ENCODE measurements at regions not wholly inside any gene's neighbourhood (a gene's known extent, or its start where the extent isn't known, plus 50 kb on each side); places are given as distances from the start of the nearest gene placed in this dataset.
A peak's percentile ranks its signal among the peaks of the same experiment; 100 is the strongest.

- in situ Hi-C loops (cut with HindIII; ENCODE audit: low pct_unique_long_range_greater_than_20kb, low sequenced_read_pairs): no loop called here
- DNase-seq (ENCODE audit: low read depth in 1 of 2, low spot score in 1 of 2): no peak
- TF ChIP-seq JUND (IDR thresholded peaks at IDR 0.05; ENCODE audit: low read depth): no peak
Observed at GRCh38 chr15:70351391-70351790, 253.7 kb upstream of the TLE3 start.

- in situ Hi-C loops (cut with HindIII; ENCODE audit: low pct_unique_long_range_greater_than_20kb, low sequenced_read_pairs): no loop called here
- peak in 1 of 2 experiments; percentile 87 for DNase-seq (ENCODE audit: low read depth in 1 of 2, low spot score in 1 of 2)
Observed at GRCh38 chr15:70348581-70349344, 251.0 kb upstream of the TLE3 start.

GRCh38 chr15:70348226-70348543 is 250.5 kb upstream of the TLE3 start:
- TF ChIP-seq JUND (IDR thresholded peaks at IDR 0.05; ENCODE audit: low read depth): no peak
- in situ Hi-C loops (cut with HindIII; ENCODE audit: low pct_unique_long_range_greater_than_20kb, low sequenced_read_pairs): no loop called here
- DNase-seq (ENCODE audit: low read depth in 1 of 2, low spot score in 1 of 2): no peak

More at GRCh38 chr15:70348581-70349344, 251.0 kb upstream of the TLE3 start:
- TF ChIP-seq JUND (IDR thresholded peaks at IDR 0.05; ENCODE audit: low read depth): no peak

- TF ChIP-seq JUND (IDR thresholded peaks at IDR 0.05; ENCODE audit: low read depth): no peak
- in situ Hi-C loops (cut with HindIII; ENCODE audit: low pct_unique_long_range_greater_than_20kb, low sequenced_read_pairs): no loop called here
- no peak for DNase-seq (ENCODE audit: low read depth in 1 of 2, low spot score in 1 of 2)
Observed at GRCh38 chr15:70347321-70348225, 249.9 kb upstream of the TLE3 start.

GRCh38 chr15:70345251-70346019 is 247.7 kb upstream of the TLE3 start:
- no peak for DNase-seq (ENCODE audit: low read depth in 1 of 2, low spot score in 1 of 2)
- TF ChIP-seq JUND (IDR thresholded peaks at IDR 0.05; ENCODE audit: low read depth): no peak
- in situ Hi-C loops (cut with HindIII; ENCODE audit: low pct_unique_long_range_greater_than_20kb, low sequenced_read_pairs): no loop called here

- in situ Hi-C loops (cut with HindIII; ENCODE audit: low pct_unique_long_range_greater_than_20kb, low sequenced_read_pairs): no loop called here
- peak in 1 of 2 experiments; percentile 59 for DNase-seq (ENCODE audit: low read depth in 1 of 2, low spot score in 1 of 2)
- TF ChIP-seq JUND (IDR thresholded peaks at IDR 0.05; ENCODE audit: low read depth): no peak
Observed at GRCh38 chr15:70344666-70345065, 246.9 kb upstream of the TLE3 start.

- DNase-seq (ENCODE audit: low read depth in 1 of 2, low spot score in 1 of 2): no peak
- TF ChIP-seq JUND (IDR thresholded peaks at IDR 0.05; ENCODE audit: low read depth): no peak
- in situ Hi-C loops (cut with HindIII; ENCODE audit: low pct_unique_long_range_greater_than_20kb, low sequenced_read_pairs): no loop called here
Observed at GRCh38 chr15:70343961-70344621, 246.4 kb upstream of the TLE3 start.

GRCh38 chr15:70342554-70343548 is 245.1 kb upstream of the TLE3 start:
- no peak for TF ChIP-seq JUND (IDR thresholded peaks at IDR 0.05; ENCODE audit: low read depth)
- no peak for DNase-seq (ENCODE audit: low read depth in 1 of 2, low spot score in 1 of 2)
- in situ Hi-C loops (cut with HindIII; ENCODE audit: low pct_unique_long_range_greater_than_20kb, low sequenced_read_pairs): no loop called here

GRCh38 chr15:70342141-70342540 is 244.4 kb upstream of the TLE3 start:
- TF ChIP-seq JUND (IDR thresholded peaks at IDR 0.05; ENCODE audit: low read depth): no peak
- in situ Hi-C loops (cut with HindIII; ENCODE audit: low pct_unique_long_range_greater_than_20kb, low sequenced_read_pairs): no loop called here
- DNase-seq (ENCODE audit: low read depth in 1 of 2, low spot score in 1 of 2): no peak

- in situ Hi-C loops (cut with HindIII; ENCODE audit: low pct_unique_long_range_greater_than_20kb, low sequenced_read_pairs): no loop called here
- no peak for TF ChIP-seq JUND (IDR thresholded peaks at IDR 0.05; ENCODE audit: low read depth)
- DNase-seq (ENCODE audit: low read depth in 1 of 2, low spot score in 1 of 2): no peak
Observed at GRCh38 chr15:70341566-70341965, 243.8 kb upstream of the TLE3 start.

- TF ChIP-seq JUND (IDR thresholded peaks at IDR 0.05; ENCODE audit: low read depth): no peak
Observed at GRCh38 chr15:70340494-70340870, 242.8 kb upstream of the TLE3 start.

More at GRCh38 chr15:70340494-70340870, 242.8 kb upstream of the TLE3 start:
- in situ Hi-C loops (cut with HindIII; ENCODE audit: low pct_unique_long_range_greater_than_20kb, low sequenced_read_pairs): no loop called here
- no peak for DNase-seq (ENCODE audit: low read depth in 1 of 2, low spot score in 1 of 2)
